ENCODE measurements at regions not wholly inside any gene's neighbourhood (a gene's known extent, or its start where the extent isn't known, plus 50 kb on each side); places are given as distances from the start of the nearest gene placed in this dataset.

DNA sequence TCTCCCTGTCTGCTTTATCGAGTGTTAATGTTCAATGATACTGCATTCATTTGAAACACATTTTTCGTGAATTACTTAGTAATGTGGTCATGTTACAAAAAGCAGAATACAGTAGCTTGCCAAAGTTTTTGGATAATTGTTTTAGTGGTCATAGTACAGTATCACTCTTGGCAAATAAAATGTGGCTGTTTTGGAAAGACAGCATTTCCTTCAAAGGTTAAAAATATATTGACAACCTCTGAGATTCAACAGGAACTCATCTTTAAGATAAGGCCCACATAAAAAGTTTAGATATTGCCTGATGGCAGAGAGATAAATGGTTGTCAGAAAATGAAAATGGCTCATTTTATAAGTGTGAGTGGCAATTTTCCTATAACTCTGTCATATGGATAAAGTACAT lies 297.7 kb upstream of the MAN1A1 start:
- no peak for FAIRE-seq
- TF ChIP-seq, protein P1, sequence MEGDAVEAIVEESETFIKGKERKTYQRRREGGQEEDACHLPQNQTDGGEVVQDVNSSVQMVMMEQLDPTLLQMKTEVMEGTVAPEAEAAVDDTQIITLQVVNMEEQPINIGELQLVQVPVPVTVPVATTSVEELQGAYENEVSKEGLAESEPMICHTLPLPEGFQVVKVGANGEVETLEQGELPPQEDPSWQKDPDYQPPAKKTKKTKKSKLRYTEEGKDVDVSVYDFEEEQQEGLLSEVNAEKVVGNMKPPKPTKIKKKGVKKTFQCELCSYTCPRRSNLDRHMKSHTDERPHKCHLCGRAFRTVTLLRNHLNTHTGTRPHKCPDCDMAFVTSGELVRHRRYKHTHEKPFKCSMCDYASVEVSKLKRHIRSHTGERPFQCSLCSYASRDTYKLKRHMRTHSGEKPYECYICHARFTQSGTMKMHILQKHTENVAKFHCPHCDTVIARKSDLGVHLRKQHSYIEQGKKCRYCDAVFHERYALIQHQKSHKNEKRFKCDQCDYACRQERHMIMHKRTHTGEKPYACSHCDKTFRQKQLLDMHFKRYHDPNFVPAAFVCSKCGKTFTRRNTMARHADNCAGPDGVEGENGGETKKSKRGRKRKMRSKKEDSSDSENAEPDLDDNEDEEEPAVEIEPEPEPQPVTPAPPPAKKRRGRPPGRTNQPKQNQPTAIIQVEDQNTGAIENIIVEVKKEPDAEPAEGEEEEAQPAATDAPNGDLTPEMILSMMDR (IDR thresholded peaks at IDR 0.05; ENCODE audit: insufficient read depth, low read length, severe bottlenecking) = no peak

DNA sequence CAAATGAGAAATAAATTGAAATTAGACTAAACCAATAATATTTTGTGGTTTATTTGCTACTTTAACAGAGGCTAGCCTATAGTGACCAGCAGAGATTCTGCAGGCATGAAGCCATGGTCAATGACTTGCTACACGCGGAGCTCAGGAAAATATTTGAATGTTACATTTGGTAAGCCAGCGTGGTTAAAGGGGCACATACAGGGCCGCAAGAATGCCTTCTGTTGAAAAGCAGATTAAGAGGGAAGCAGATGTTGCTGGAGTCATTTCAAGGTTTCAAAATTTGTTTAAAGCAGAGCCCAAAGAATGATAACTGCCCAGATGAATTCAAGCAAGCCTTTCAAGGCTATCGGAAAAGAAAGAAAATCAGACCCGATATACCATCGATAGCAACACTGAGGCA lies 294.3 kb upstream of the MAN1A1 start:
- FAIRE-seq (no peak), DNase-seq (ENCODE audit: low read depth) (no peak)
- no peak overlapping the region for H3K4me3 ChIP-seq (ENCODE audit: low read depth, low read length)
- no peaks in the 10 kb centered on the region for H3K36me3 ChIP-seq (ENCODE audit: control insufficient read depth, insufficient read depth, low read length)
- no peaks in the 10 kb centered on the region for H3K27me3 ChIP-seq (ENCODE audit: control insufficient read depth, insufficient read depth, low read length)
- TF ChIP-seq, protein P1 (IDR thresholded peaks at IDR 0.05; ENCODE audit: insufficient read depth, low read length, severe bottlenecking) = no peak

More for the DNA sequence above, 297.7 kb upstream of the MAN1A1 start:
- no peak overlapping the region for H3K4me3 ChIP-seq (ENCODE audit: low read depth, low read length)
- no peaks in the 10 kb centered on the region for H3K36me3 ChIP-seq (ENCODE audit: control insufficient read depth, insufficient read depth, low read length)
- H3K27me3 ChIP-seq (ENCODE audit: control insufficient read depth, insufficient read depth, low read length) = no peaks in the 10 kb centered on the region
- no peak for DNase-seq (ENCODE audit: low read depth)

DNA sequence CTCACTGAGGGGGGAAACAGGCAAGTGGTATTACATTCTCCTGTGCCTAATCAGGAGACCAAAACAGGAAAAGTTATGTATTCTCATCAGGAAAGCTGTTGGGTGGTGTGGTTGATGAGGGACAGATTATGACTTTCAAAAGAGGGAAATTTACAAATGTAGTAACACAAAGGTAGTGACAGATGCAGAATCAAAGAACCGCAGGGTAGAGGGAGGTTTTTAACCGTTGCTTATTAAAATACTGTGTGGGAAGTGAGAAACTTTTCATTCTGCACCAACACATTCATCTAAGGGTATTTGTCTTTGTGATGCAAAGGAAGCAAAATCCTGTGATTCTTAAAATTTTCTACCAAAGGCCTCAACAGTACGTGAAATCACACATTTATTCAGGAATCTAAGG lies 288.2 kb upstream of the MAN1A1 start:
- TF ChIP-seq, protein P1 (IDR thresholded peaks at IDR 0.05; ENCODE audit: insufficient read depth, low read length, severe bottlenecking) = no peak
- no peak for FAIRE-seq
- no peaks in the 10 kb centered on the region for H3K36me3 ChIP-seq (ENCODE audit: control insufficient read depth, insufficient read depth, low read length)

DNA sequence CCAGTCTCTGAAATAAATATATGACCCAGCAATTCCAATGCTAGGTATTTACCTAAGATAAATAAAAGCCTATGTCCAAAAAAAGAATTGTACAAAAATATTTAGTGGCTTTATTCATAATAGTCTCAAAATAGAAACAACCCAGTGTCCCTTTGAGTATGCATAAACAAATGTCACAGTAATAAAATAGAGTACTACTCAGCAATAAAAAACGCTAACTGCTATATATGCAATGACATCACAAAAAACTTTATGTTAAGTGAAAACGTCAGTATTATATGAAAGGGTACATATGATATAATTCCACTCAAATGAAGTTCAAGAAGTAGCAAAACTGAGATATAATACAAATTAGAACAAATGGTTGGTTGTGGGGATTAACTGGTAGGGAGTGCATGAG lies 286.5 kb upstream of the MAN1A1 start:
- Histone ChIP-seq H3K4me3 (ENCODE audit: low read depth, low read length) (no peak overlapping the region), H3K27me3 (ENCODE audit: control insufficient read depth, insufficient read depth, low read length) (no peaks in the 10 kb centered on the region), H3K36me3 (ENCODE audit: control insufficient read depth, insufficient read depth, low read length) (no peaks in the 10 kb centered on the region)
- DNase-seq (ENCODE audit: low read depth) = no peak
- TF ChIP-seq, protein P1 (IDR thresholded peaks at IDR 0.05; ENCODE audit: insufficient read depth, low read length, severe bottlenecking) = no peak
- FAIRE-seq = no peak

More for the DNA sequence above, 288.2 kb upstream of the MAN1A1 start:
- H3K4me3 ChIP-seq (ENCODE audit: low read depth, low read length) = no peak overlapping the region
- no peak for DNase-seq (ENCODE audit: low read depth)
- no peaks in the 10 kb centered on the region for H3K27me3 ChIP-seq (ENCODE audit: control insufficient read depth, insufficient read depth, low read length)

DNA sequence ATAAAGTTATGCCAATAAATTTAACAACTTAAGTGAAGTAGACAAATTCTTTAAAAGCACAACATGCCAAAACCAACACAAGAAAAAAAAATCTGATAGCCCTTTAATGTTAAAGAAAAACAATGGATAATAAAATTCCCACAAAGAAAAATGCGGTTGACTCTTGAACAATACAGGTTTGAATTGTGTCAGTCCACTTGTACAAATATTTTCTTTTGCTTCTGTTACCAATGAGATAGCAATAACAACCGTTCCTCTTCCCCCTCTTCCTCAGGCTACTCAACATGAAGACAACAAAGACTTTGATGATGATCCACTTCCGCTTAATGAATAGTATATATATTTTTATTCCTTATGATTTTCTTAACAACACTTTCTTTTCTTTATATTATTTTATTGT lies 283.9 kb upstream of the MAN1A1 start:
- Histone ChIP-seq H3K36me3 (ENCODE audit: control insufficient read depth, insufficient read depth, low read length) (no peaks in the 10 kb centered on the region), H3K4me3 (ENCODE audit: low read depth, low read length) (no peak overlapping the region), H3K27me3 (ENCODE audit: control insufficient read depth, insufficient read depth, low read length) (no peaks in the 10 kb centered on the region)
- no peak for DNase-seq (ENCODE audit: low read depth)
- TF ChIP-seq, protein P1 (IDR thresholded peaks at IDR 0.05; ENCODE audit: insufficient read depth, low read length, severe bottlenecking) = no peak
- FAIRE-seq = no peak

DNA sequence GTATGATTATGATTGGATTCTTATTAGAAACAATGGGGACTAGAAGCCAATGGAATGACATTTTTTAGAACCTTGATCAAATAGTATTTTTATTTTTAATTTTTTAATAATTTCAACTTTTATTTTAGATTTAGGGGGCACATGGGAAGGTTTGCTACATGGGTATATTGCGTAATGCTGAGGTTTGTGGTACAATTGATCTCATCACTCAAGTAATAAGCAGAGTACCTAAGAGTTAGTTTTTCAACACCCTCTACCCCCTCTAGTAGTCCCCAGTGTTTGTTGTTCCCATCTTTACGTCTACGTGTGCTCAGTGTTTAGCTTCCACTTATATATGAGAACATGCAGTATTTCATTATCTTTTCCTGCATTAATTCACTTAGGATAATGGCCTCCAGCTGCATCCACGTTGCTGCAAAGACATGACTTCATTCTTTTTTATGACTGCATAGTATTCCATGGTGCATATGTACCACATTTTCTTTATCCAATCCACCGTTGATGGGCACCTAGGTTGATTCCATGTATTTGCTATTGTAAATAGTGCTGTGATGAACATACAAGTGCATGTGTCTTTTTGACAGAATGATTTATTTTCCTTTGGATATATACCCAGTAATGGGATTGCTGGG lies 281.1 kb upstream of the MAN1A1 start:
- Histone ChIP-seq H3K4me3 (ENCODE audit: low read depth, low read length) (no peak overlapping the region), H3K36me3 (ENCODE audit: control insufficient read depth, insufficient read depth, low read length) (no peaks in the 10 kb centered on the region), H3K27me3 (ENCODE audit: control insufficient read depth, insufficient read depth, low read length) (no peaks in the 10 kb centered on the region)
- TF ChIP-seq, protein P1 (IDR thresholded peaks at IDR 0.05; ENCODE audit: insufficient read depth, low read length, severe bottlenecking) = no peak
- no peak for DNase-seq (ENCODE audit: low read depth)
- FAIRE-seq = no peak

Data from bronchial epithelial cell (primary cell).